ENCODE measurements at regions not wholly inside any gene's neighbourhood (a gene's known extent, or its start where the extent isn't known, plus 50 kb on each side); places are given as distances from the start of the nearest gene placed in this dataset.

DNA sequence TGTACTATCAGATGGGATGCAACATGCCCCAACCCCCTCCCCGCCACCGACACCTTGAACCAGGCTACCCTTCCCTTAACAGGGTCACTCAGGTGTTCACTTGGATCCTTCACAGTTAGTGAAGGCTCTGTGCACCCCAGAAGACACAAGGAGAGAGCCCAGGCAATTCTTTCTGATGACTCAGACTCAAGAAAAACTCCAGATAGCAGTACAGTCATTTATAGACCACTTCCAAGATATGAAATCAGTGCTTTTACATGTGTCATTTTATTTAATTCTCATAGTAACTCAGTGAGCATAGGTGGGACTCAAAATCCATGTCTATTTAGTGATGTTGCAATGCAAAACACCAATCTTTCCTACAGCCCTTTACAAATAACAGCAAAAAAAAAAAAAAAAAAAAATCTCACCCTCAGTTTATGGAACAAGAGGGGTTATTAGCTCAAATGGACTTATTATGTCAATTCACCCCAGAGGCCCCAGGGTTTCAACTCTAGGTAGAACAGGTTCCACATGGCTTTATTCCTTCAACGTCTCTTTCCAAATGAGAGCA lies 71.9 kb downstream of the FOXD1 start:
- Histone ChIP-seq H3K27me3 (ENCODE audit: insufficient read depth, low read length) (no peaks in the 10 kb centered on the region), H4K91ac (ENCODE audit: insufficient read length, low read depth, low read length) (no peak overlapping the region), H2BK15ac (ENCODE audit: low read depth, low read length) (no peak overlapping the region), H3K9ac (ENCODE audit: extremely low read depth, insufficient read length, low read length) (no peak overlapping the region), H4K20me1 (ENCODE audit: control insufficient read depth, insufficient read depth, insufficient read length) (no peaks in the 10 kb centered on the region), H4K5ac (ENCODE audit: insufficient read length, low read depth, low read length) (no peak overlapping the region), H3K23ac (ENCODE audit: insufficient read length, low read depth, low read length) (no peak overlapping the region), H2BK120ac (ENCODE audit: low read depth, low read length, poor library complexity, severe bottlenecking) (no peak overlapping the region), H2AK5ac (ENCODE audit: insufficient read length, low read length) (no peak overlapping the region), H3K14ac (ENCODE audit: insufficient read depth, low read length) (no peak overlapping the region), H2BK5ac (ENCODE audit: insufficient read length, low read length) (no peak overlapping the region), H3K4me2 (ENCODE audit: insufficient read depth, insufficient read length, low read length) (no peak overlapping the region), H2AFZ (ENCODE audit: low read length) (no peak overlapping the region), H3K27ac (ENCODE audit: insufficient read length, low read depth, low read length) (no peak overlapping the region), H3K56ac (ENCODE audit: insufficient read length, low read depth, low read length) (no peak overlapping the region), H4K8ac (replicated peaks; ENCODE audit: insufficient read length, low read depth, low read length) (no peak overlapping the region), H2BK20ac (ENCODE audit: low read depth, low read length, poor library complexity, severe bottlenecking) (no peak overlapping the region), H3T11ph (ENCODE audit: low read length) (no peak overlapping the region), H3K79me2 (ENCODE audit: insufficient read depth, low read length) (no peaks in the 10 kb centered on the region), H3K4me1 (ENCODE audit: insufficient read depth, low read length) (no peaks in the 10 kb centered on the region), H3K18ac (ENCODE audit: insufficient read length, low read depth, low read length) (no peak overlapping the region), H3K79me1 (ENCODE audit: insufficient read depth, low read depth, low read length, poor library complexity, severe bottlenecking) (no peaks in the 10 kb centered on the region), H3K9me3 (ENCODE audit: control insufficient read depth, low read depth, low read length) (no peaks in the 10 kb centered on the region), H3K23me2 (ENCODE audit: insufficient read length, low read depth, low read length, poor library complexity, severe bottlenecking) (no peaks in the 10 kb centered on the region), H2BK12ac (ENCODE audit: insufficient read length, low read depth, low read length) (no peak overlapping the region), H3K4ac (ENCODE audit: low read depth, low read length) (no peak overlapping the region)
- Mint-ChIP-seq H3K9me3 (no peaks in the 10 kb centered on the region), H3K27ac (no peak overlapping the region), H3K4me1 (peaks cover 10 to 11% of the 10 kb centered on the region in 2 experiments), H3K27me3 (ENCODE audit: low read depth) (peaks cover 5% of the 10 kb centered on the region; the same call in 1 of the 2 replicates), H3K4me3 (no peak overlapping the region), H3K36me3 (ENCODE audit: insufficient read depth in 1 of 3, low read depth in 3 of 3) (no peaks in the 10 kb centered on the region; a peak in 1 of 7 replicates)
- no CpG with 5 or more reads among the region's 3 CpGs for whole genome bisulfite sequencing (ENCODE audit: extremely low coverage, insufficient read length, low lambda C conversion rate)
- TF ChIP-seq, protein P1, sequence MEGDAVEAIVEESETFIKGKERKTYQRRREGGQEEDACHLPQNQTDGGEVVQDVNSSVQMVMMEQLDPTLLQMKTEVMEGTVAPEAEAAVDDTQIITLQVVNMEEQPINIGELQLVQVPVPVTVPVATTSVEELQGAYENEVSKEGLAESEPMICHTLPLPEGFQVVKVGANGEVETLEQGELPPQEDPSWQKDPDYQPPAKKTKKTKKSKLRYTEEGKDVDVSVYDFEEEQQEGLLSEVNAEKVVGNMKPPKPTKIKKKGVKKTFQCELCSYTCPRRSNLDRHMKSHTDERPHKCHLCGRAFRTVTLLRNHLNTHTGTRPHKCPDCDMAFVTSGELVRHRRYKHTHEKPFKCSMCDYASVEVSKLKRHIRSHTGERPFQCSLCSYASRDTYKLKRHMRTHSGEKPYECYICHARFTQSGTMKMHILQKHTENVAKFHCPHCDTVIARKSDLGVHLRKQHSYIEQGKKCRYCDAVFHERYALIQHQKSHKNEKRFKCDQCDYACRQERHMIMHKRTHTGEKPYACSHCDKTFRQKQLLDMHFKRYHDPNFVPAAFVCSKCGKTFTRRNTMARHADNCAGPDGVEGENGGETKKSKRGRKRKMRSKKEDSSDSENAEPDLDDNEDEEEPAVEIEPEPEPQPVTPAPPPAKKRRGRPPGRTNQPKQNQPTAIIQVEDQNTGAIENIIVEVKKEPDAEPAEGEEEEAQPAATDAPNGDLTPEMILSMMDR (conservative IDR thresholded peaks at IDR 0.05): no peak
- no peak for DNase-seq

Data from H9 (cell line).